Pancreas (tissue), 10 donors: ENCODE measurements at regions not wholly inside any gene's neighbourhood (a gene's known extent, or its start where the extent isn't known, plus 50 kb on each side); places are given as distances from the start of the nearest gene placed in this dataset.

ENCODE experiments used
- ATAC-seq, 4 donors: fragments of 200-7000 bp; cut with Tn5 transposase; one replicate each; pipeline versions ENCODE4 v1.8.0 to v1.9.1; 2020; ENCODE audit warnings: mild to moderate bottlenecking in 4 of 4, moderate library complexity in 4 of 4
- DNase-seq, 6 donors: peaks; one replicate each; pipeline ENCODE4 v3.0.0-alpha.2; 2020
- FAIRE-seq: peaks from 2 replicates; lab custom pipeline; 2012; peaks lifted over from hg19 to GRCh38; lab: Jason Lieb, UNC
- H3K27ac ChIP-seq, 4 donors: fragments of 200-600 bp; sonication (generic); 1 replicate in 3 of 4; 2 replicates in 1 of 4; pipeline versions ENCODE4 v1.5.0 to v1.8.0; 2020
- H3K27me3 ChIP-seq, 4 donors: fragments of 200-600 bp; one replicate each; pipeline ENCODE4 v1.8.0; 2021
- H3K36me3 ChIP-seq, 3 donors: fragments of 200-600 bp; sonication (generic) in 1 of 3; one replicate each; pipeline versions ENCODE4 v1.5.0 to v1.8.0; 2020 to 2021
- H3K4me1 ChIP-seq, 3 donors: fragments of 200-600 bp; one replicate each; pipeline ENCODE4 v1.8.0; 2021
- H3K4me3 ChIP-seq, 4 donors: fragments of 200-600 bp; sonication (generic) in 2 of 4; one replicate each; pipeline versions ENCODE4 v1.5.0 to v1.8.0; 2020 to 2021
- H3K9me3 ChIP-seq, 4 donors: fragments of 200-600 bp; one replicate each; pipeline ENCODE4 v1.8.0; 2021
- CTCF ChIP-seq, 4 donors: fragments of 200-600 bp; sonication (generic) in 3 of 4; IDR thresholded peaks; one replicate each; pipeline versions ENCODE4 v1.5.0 to v1.8.0; 2021; ENCODE audit warnings: antibody characterized with exemption in 4 of 4
- WGBS, 2 donors: extraction: QIAGEN DNeasy Blood & Tissue Kit; methylation state at CpG; one replicate each; pipeline ENCODE4 v1.1.7; 2013; 5-methylcytosine and 5-hydroxymethylcytosine counted together
- intact Hi-C, 3 donors: fragments of 100-400 bp; cut with DNase I; formaldehyde crosslinking; loops; one replicate each; pipeline versions ENCODE4 v1.11.1 to v1.14.2; 2022
- donor health status: healthy with polysubstance abuse.
- donor health status: DM: no; HTN: no; CAD: no; lungs with moderate emphysema.
- donor health status: DM: no; HTN: no; CAD: no.
- donor health status: control.
- donor health status: control.
- donor health status: Bipolar disorder and iron deficiency.
- donor health status: DM: yes; HTN: yes; CAD: no.
- donor health status: DM: no; HTN: no; CAD: no.
- donor health status: DM: no; HTN: no; CAD: no.
- donor health status: DM: yes; HTN: yes; CAD: no.

GRCh38 chr22:47734511-47734910 is 972.1 kb downstream of the TBC1D22A start:
- no peak for ATAC-seq
- FAIRE-seq, result no peak
- intact Hi-C loops, result no loop called here
- Histone ChIP-seq H3K9me3 (no peaks in the 10 kb centered on the region), H3K4me3 (no peak overlapping the region), H3K27ac (no peak overlapping the region), H3K4me1 (no peaks in the 10 kb centered on the region), H3K36me3 (no peaks in the 10 kb centered on the region), H3K27me3 (peaks cover 0 to 6% (median 0%) of the 10 kb centered on the region in 4 donors)
- TF ChIP-seq CTCF (IDR thresholded peaks at IDR 0.05), result no peak
- no peak for DNase-seq
- WGBS, 2 donors, result 61 to 78% methylated on average over 6 to 7 of the region's 7 CpGs

- Histone ChIP-seq H3K9me3 (no peaks in the 10 kb centered on the region), H3K4me1 (no peaks in the 10 kb centered on the region), H3K27ac (no peak overlapping the region), H3K27me3 (peaks cover 0 to under 1% (median 0%) of the 10 kb centered on the region in 4 donors), H3K4me3 (no peak overlapping the region), H3K36me3 (no peaks in the 10 kb centered on the region)
- no peak for ATAC-seq
- intact Hi-C loops, result no loop called here
- FAIRE-seq, result no peak
- TF ChIP-seq CTCF (IDR thresholded peaks at IDR 0.05), result no peak
- 18 to 31% methylated on average over 1 of the region's 1 CpG for WGBS, 2 donors
- no peak for DNase-seq
These were observed 965.2 kb downstream of the TBC1D22A start for GRCh38 chr22:47727641-47728040.

GRCh38 chr22:47724751-47725150 is 962.3 kb downstream of the TBC1D22A start:
- no peak for ATAC-seq
- no peak for TF ChIP-seq CTCF (IDR thresholded peaks at IDR 0.05)
- Histone ChIP-seq H3K4me3 (no peak overlapping the region), H3K9me3 (no peaks in the 10 kb centered on the region), H3K4me1 (no peaks in the 10 kb centered on the region), H3K27ac (no peak overlapping the region), H3K27me3 (peaks cover 0 to 6% (median 0%) of the 10 kb centered on the region in 4 donors), H3K36me3 (no peaks in the 10 kb centered on the region)
- intact Hi-C loops, result no loop called here
- no peak for FAIRE-seq
- WGBS, 2 donors, result 26 to 47% methylated on average over 2 of the region's 2 CpGs
- no peak for DNase-seq

GRCh38 chr22:47724030-47724429 is 961.6 kb downstream of the TBC1D22A start:
- WGBS, 2 donors, result 37 to 39% methylated on average over 5 of the region's 5 CpGs
- Histone ChIP-seq H3K9me3 (no peaks in the 10 kb centered on the region), H3K36me3 (no peaks in the 10 kb centered on the region), H3K4me3 (no peak overlapping the region), H3K27me3 (peaks cover 0 to 6% (median 0%) of the 10 kb centered on the region in 4 donors), H3K27ac (no peak overlapping the region), H3K4me1 (no peaks in the 10 kb centered on the region)
- intact Hi-C loops, result no loop called here
- no peak for TF ChIP-seq CTCF (IDR thresholded peaks at IDR 0.05)
- no peak for ATAC-seq
- no peak for FAIRE-seq
- DNase-seq, result no peak

- Histone ChIP-seq H3K27me3 (peaks cover 0 to 6% (median 0%) of the 10 kb centered on the region in 4 donors), H3K27ac (no peak overlapping the region), H3K9me3 (no peaks in the 10 kb centered on the region), H3K36me3 (no peaks in the 10 kb centered on the region), H3K4me3 (no peak overlapping the region), H3K4me1 (no peaks in the 10 kb centered on the region)
- ATAC-seq (no peak), FAIRE-seq (no peak), DNase-seq (no peak)
- 67 to 69% methylated on average over 3 of the region's 3 CpGs for WGBS, 2 donors
- intact Hi-C loops, result loop anchor here in 1 of 3 donors (10.0 kb wide), 1 partner anchor 64 kb away; no protein-coding TSS in a partner anchor
- TF ChIP-seq CTCF (IDR thresholded peaks at IDR 0.05), result no peak
These were observed 955.9 kb downstream of the TBC1D22A start for GRCh38 chr22:47718337-47718736.
